Smooth muscle cell (in vitro differentiated cells): ENCODE measurements at regions not wholly inside any gene's neighbourhood (a gene's known extent, or its start where the extent isn't known, plus 50 kb on each side); places are given as distances from the start of the nearest gene placed in this dataset.
"Not testable (repeated sequence)": the region's sequence is repeated elsewhere in the genome, so short reads cannot be mapped to it uniquely, and the experiment has no call there.

Experiments used
- DNase-seq: peaks from one replicate; lab custom pipeline; 2025; ENCODE audit not compliant: unreplicated experiment; lab: John Stamatoyannopoulos, UW
- H2AFZ ChIP-seq: fragments of 200-600 bp; sonication (generic); 2 replicates; pipeline ENCODE4 v1.6.0; 2016; ENCODE audit warnings: antibody characterized with exemption, low read depth, mild to moderate bottlenecking
- H3F3A ChIP-seq: fragments of 200-600 bp; sonication (generic); 2 replicates; pipeline ENCODE4 v1.6.0; 2017; ENCODE audit warnings: antibody characterized with exemption, low read depth
- H3K27ac ChIP-seq: fragments of 200-600 bp; sonication (generic); 2 replicates; pipeline ENCODE4 v1.5.1; 2016; ENCODE audit warnings: low read depth, mild to moderate bottlenecking
- H3K27me3 ChIP-seq: fragments of 200-600 bp; sonication (generic); 2 replicates; pipeline ENCODE4 v1.6.1; 2016; ENCODE audit warnings: low read depth, mild to moderate bottlenecking
- H3K36me3 ChIP-seq: fragments of 200-600 bp; sonication (generic); 2 replicates; pipeline ENCODE4 v1.5.1; 2016; ENCODE audit warnings: low read depth
- H3K4me1 ChIP-seq: fragments of 200-600 bp; sonication (generic); 2 replicates; pipeline ENCODE4 v1.5.1; 2016; ENCODE audit warnings: low read depth
- H3K4me2 ChIP-seq: fragments of 200-600 bp; sonication (generic); 2 replicates; pipeline ENCODE4 v1.6.0; 2016; ENCODE audit warnings: mild to moderate bottlenecking
- H3K4me3 ChIP-seq: fragments of 200-600 bp; sonication (generic); 2 replicates; pipeline ENCODE4 v1.5.1; 2016; ENCODE audit warnings: mild to moderate bottlenecking
- H3K79me2 ChIP-seq: fragments of 200-600 bp; sonication (generic); 2 replicates; pipeline ENCODE4 v1.6.0; 2016; ENCODE audit warnings: low read depth, mild to moderate bottlenecking
- H3K9ac ChIP-seq: fragments of 200-600 bp; sonication (generic); 2 replicates; pipeline ENCODE4 v1.6.0; 2016; ENCODE audit warnings: low read depth
- H3K9me3 ChIP-seq: fragments of 200-600 bp; sonication (generic); replicated peaks from 2 replicates; pipeline ENCODE4 v1.5.1; 2016; ENCODE audit warnings: low read depth
- H4K20me1 ChIP-seq: fragments of 200-600 bp; sonication (generic); 2 replicates; pipeline ENCODE4 v1.6.0; 2016; ENCODE audit warnings: low read depth
- WGBS: methylation state at CpG from one replicate; pipeline ENCODE4 v1.1.7; 2016; ENCODE audit warnings: low lambda C conversion rate; 5-methylcytosine and 5-hydroxymethylcytosine counted together
- TF ChIP-seq, protein P1 (sequence below): fragments of 200-600 bp; sonication (generic); IDR thresholded peaks from 2 replicates; pipeline ENCODE4 v1.5.1; 2017; ENCODE audit warnings: borderline replicate concordance, mild to moderate bottlenecking, antibody characterized with exemption; ENCODE audit not compliant: insufficient read depth, poor library complexity, severe bottlenecking

- H3K27ac ChIP-seq, result no peak overlapping the region
- H3K79me2 ChIP-seq, result no peaks in the 10 kb centered on the region
- H3K9me3 ChIP-seq, result no peaks in the 10 kb centered on the region
- no peaks in the 10 kb centered on the region for H4K20me1 ChIP-seq
- TF ChIP-seq, protein P1, sequence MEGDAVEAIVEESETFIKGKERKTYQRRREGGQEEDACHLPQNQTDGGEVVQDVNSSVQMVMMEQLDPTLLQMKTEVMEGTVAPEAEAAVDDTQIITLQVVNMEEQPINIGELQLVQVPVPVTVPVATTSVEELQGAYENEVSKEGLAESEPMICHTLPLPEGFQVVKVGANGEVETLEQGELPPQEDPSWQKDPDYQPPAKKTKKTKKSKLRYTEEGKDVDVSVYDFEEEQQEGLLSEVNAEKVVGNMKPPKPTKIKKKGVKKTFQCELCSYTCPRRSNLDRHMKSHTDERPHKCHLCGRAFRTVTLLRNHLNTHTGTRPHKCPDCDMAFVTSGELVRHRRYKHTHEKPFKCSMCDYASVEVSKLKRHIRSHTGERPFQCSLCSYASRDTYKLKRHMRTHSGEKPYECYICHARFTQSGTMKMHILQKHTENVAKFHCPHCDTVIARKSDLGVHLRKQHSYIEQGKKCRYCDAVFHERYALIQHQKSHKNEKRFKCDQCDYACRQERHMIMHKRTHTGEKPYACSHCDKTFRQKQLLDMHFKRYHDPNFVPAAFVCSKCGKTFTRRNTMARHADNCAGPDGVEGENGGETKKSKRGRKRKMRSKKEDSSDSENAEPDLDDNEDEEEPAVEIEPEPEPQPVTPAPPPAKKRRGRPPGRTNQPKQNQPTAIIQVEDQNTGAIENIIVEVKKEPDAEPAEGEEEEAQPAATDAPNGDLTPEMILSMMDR, result no peak
- no peak for DNase-seq
- no peaks in the 10 kb centered on the region for H3K27me3 ChIP-seq
- peak overlapping the region; percentile 76 for H3K4me3 ChIP-seq
- H3F3A ChIP-seq, result no peaks in the 10 kb centered on the region
- WGBS, result 46% methylated on average over 21 of the region's 23 CpGs
- H3K4me2 ChIP-seq, result peak overlapping the region; percentile 94
- H3K9ac ChIP-seq, result no peak overlapping the region
- no peaks in the 10 kb centered on the region for H3K4me1 ChIP-seq
- H2AFZ ChIP-seq, result peak overlapping the region; percentile 98
- no peaks in the 10 kb centered on the region for H3K36me3 ChIP-seq
Observed at GRCh38 chr9:97237311-97237786, 70.1 kb upstream of the CCDC180 start.

- not testable (repeated sequence) for H3K4me3 ChIP-seq, H3K4me1 ChIP-seq, H4K20me1 ChIP-seq, H3F3A ChIP-seq, H3K79me2 ChIP-seq, H3K27ac ChIP-seq, DNase-seq, H3K27me3 ChIP-seq, H3K36me3 ChIP-seq, H2AFZ ChIP-seq, H3K9ac ChIP-seq, H3K4me2 ChIP-seq, H3K9me3 ChIP-seq
- 95% methylated on average over 2 of the region's 2 CpGs for WGBS
Observed at GRCh38 chr9:97233009-97233400, 74.5 kb upstream of the CCDC180 start.

DNA sequence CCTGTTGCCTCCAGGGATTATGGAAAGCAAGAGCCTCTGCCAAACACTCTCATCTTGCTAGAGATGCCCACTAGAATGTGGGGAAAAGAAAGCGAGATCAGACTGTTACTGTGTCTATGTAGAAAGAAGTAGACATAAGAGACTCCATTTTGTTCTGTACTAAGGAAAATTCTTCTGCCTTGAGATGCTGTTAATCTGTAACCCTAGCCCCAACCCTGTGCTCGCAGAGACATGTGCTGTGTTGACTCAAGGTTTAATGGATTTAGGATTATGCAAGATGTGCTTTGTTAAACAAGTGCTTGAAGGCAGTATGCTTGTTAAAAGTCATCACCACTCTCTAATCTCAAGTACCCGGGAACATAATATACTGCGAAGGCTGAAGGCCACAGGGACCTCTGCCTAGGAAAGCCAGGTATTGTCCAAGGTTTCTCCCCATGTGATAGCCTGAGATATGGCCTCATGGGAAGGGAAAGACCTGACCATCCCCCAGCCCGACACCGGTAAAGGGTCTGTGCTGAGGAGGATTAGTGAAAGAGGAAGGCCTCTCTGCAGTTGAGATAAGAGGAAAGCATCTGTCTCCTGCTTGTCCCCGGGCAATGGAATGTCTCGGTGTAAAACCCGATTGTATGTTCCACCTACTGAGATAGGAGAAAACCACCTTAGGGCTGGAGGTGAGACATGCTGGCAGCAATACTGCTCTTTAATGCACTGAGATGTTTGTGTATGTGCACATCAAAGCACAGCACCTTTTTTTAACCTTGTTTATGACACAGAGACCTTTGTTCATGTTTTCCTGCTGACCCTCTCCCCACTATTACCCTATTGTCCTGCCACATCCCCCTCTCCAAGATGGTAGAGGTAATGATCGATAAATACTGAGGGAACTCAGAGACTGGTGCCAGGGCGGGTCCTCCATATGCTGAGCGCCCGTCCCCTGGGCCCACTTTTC lies 75.1 kb upstream of the CCDC180 start:
- not testable (repeated sequence) for H2AFZ ChIP-seq, DNase-seq, H3K9me3 ChIP-seq, H3K79me2 ChIP-seq, H3K9ac ChIP-seq, H3K36me3 ChIP-seq, H3K27me3 ChIP-seq, H3K4me1 ChIP-seq, H3K4me3 ChIP-seq, H3K4me2 ChIP-seq, H3F3A ChIP-seq, H3K27ac ChIP-seq, H4K20me1 ChIP-seq
- 63% methylated on average over 13 of the region's 13 CpGs for WGBS

DNA sequence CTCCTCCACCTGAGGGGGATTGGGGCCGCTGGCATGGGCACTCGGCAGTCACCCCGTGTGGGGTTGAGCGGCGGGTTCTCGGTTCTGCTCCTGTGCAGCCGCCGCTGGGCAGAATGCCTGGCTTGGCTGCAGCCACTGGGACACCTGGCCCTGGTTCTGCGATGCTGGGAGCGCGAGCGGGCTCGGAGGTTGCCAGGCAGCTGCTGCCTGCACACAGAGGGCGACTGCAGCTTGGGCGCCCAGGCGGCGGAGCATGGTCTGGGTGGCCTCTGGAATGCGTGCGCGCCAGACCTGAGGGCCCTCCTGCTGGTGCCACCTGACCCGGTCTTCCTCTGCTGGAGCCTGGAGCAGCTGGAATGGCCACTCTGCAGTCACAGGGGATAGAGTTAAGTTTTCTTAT lies 85.1 kb upstream of the CCDC180 start:
- not testable (repeated sequence) for H3K36me3 ChIP-seq, H3K27ac ChIP-seq, H3K9ac ChIP-seq, H4K20me1 ChIP-seq, H3F3A ChIP-seq, DNase-seq, H3K4me1 ChIP-seq, H3K79me2 ChIP-seq, H3K4me2 ChIP-seq, H3K9me3 ChIP-seq, H3K4me3 ChIP-seq, H2AFZ ChIP-seq
- peaks cover 67% of the 10 kb centered on the region for H3K27me3 ChIP-seq
- WGBS, result 3% methylated on average over 15 of the region's 21 CpGs

DNA sequence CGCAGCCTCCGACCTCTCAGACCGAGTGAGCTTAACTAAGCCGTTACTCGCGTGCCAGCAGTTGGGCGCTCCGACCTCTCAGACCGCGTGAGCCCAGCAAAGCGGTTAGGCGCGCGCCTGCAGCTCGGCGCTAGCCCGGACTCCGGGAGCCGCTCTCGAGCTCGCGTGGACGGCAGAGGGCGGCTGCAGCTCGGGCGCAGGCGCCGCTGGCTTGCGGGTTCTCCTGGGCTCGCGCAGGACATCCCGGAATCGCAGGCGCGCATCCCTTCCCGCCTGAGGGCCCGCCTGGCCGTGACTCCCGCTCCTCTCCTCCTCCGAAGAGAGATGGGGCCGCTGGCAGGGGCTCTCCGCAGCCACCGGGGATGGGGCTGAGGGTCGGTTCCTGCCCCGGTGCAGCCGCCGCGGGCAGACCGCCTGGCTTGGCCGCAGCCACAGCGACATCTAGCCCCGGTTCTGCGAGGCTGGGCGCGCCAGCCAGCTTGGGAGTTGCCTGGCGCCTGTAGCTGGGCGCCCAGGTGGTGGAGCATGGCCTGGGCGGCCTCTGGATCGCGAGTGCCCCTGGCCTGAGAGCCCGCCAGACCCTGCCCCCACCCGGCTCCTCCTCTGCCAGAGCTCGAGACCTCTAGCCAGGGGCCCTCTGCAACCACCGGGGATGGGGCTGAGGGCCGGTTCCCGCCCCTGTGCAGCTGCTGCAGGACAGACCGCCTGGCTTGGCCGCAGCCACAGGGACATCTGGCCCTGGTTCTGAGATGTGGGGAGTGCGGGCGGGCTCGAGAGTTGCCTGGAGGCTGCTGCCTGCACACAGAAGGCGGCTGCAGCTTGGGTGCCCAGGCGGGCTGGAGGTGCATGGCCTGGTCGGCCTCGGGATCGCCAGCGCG lies 85.7 kb upstream of the CCDC180 start:
- DNase-seq, result peak; percentile 18
- not testable (repeated sequence) for H3F3A ChIP-seq, H3K9ac ChIP-seq, H3K27ac ChIP-seq, H3K9me3 ChIP-seq, H4K20me1 ChIP-seq, H3K4me1 ChIP-seq, H3K36me3 ChIP-seq, H2AFZ ChIP-seq, H3K79me2 ChIP-seq
- 3% methylated on average over 73 of the region's 78 CpGs for WGBS
- H3K4me2 ChIP-seq, result peak overlapping the region; percentile 87
- peaks cover 71% of the 10 kb centered on the region for H3K27me3 ChIP-seq
- H3K4me3 ChIP-seq, result peak overlapping the region; percentile 47
